HG02870 (cell line): ENCODE measurements at regions not wholly inside any gene's neighbourhood (a gene's known extent, or its start where the extent isn't known, plus 50 kb on each side); places are given as distances from the start of the nearest gene placed in this dataset.
"Not testable (repeated sequence)": the region's sequence is repeated elsewhere in the genome, so short reads cannot be mapped to it uniquely, and the experiment has no call there.

Experiments used
- ATAC-seq: cut with Tn5 transposase; IDR thresholded peaks from one replicate; pipeline ENCODE4 v1.9.1; 2021; ENCODE audit warnings: mild to moderate bottlenecking, moderate library complexity; ENCODE audit not compliant: unreplicated experiment

- no peak for ATAC-seq
These were observed 617.0 kb upstream of the ROBO1 start for GRCh38 chr3:80384811-80385210.

GRCh38 chr3:80374423-80374822, 606.6 kb upstream of the ROBO1 start:
- ATAC-seq, result no peak

GRCh38 chr3:80368616-80369015, 600.8 kb upstream of the ROBO1 start:
- no peak for ATAC-seq

GRCh38 chr3:80366808-80367548, 599.2 kb upstream of the ROBO1 start:
- ATAC-seq, result no peak

GRCh38 chr3:80357761-80358160, 590.0 kb upstream of the ROBO1 start:
- no peak for ATAC-seq

- no peak for ATAC-seq
These were observed 587.3 kb upstream of the ROBO1 start for GRCh38 chr3:80355144-80355543.

GRCh38 chr3:80351201-80351600, 583.4 kb upstream of the ROBO1 start:
- ATAC-seq, result no peak

GRCh38 chr3:80350771-80351170, 583.0 kb upstream of the ROBO1 start:
- ATAC-seq, result no peak

GRCh38 chr3:80338366-80338765, 570.6 kb upstream of the ROBO1 start:
- no peak for ATAC-seq

GRCh38 chr3:80334534-80334933, 566.7 kb upstream of the ROBO1 start:
- ATAC-seq, result no peak

GRCh38 chr3:80331494-80332170, 563.8 kb upstream of the ROBO1 start:
- ATAC-seq, result no peak

- ATAC-seq, result not testable (repeated sequence)
These were observed 546.7 kb upstream of the ROBO1 start for GRCh38 chr3:80314541-80314940.

GRCh38 chr3:80308637-80309036, 540.8 kb upstream of the ROBO1 start:
- ATAC-seq, result no peak

GRCh38 chr3:80307844-80308243, 540.0 kb upstream of the ROBO1 start:
- no peak for ATAC-seq

- ATAC-seq, result no peak
These were observed 529.9 kb upstream of the ROBO1 start for GRCh38 chr3:80297720-80298119.

- no peak for ATAC-seq
These were observed 517.6 kb upstream of the ROBO1 start for GRCh38 chr3:80285388-80285787.

GRCh38 chr3:80283783-80284182, 516.0 kb upstream of the ROBO1 start:
- ATAC-seq, result no peak

GRCh38 chr3:80278056-80278455, 510.3 kb upstream of the ROBO1 start:
- ATAC-seq, result no peak

GRCh38 chr3:80275120-80275519, 507.3 kb upstream of the ROBO1 start:
- no peak for ATAC-seq

GRCh38 chr3:80263260-80263659, 495.5 kb upstream of the ROBO1 start:
- ATAC-seq, result no peak

GRCh38 chr3:80261082-80261481, 493.3 kb upstream of the ROBO1 start:
- ATAC-seq, result no peak

- ATAC-seq, result no peak
These were observed 491.9 kb upstream of the ROBO1 start for GRCh38 chr3:80259736-80260135.

- ATAC-seq, result no peak
These were observed 484.3 kb upstream of the ROBO1 start for GRCh38 chr3:80252113-80252512.
